Activated CD4-positive, alpha-beta T cell treated with anti-CD3 and anti-CD28 coated beads, Interleukin-2, amount 50 U/mL, for 48 hours (primary cell): ENCODE measurements at regions not wholly inside any gene's neighbourhood (a gene's known extent, or its start where the extent isn't known, plus 50 kb on each side); places are given as distances from the start of the nearest gene placed in this dataset.

Experiments
- DNase-seq, 2 experiments: peaks; one replicate each; pipeline ENCODE4 v3.0.0-alpha.2; 2020

- DNase-seq = no peak
Observed at GRCh38 chr3:162468791-162469190, 972.2 kb downstream of the OTOL1 start.

- DNase-seq = no peak
Observed at GRCh38 chr3:162487138-162487537, 990.5 kb downstream of the OTOL1 start.

DNA sequence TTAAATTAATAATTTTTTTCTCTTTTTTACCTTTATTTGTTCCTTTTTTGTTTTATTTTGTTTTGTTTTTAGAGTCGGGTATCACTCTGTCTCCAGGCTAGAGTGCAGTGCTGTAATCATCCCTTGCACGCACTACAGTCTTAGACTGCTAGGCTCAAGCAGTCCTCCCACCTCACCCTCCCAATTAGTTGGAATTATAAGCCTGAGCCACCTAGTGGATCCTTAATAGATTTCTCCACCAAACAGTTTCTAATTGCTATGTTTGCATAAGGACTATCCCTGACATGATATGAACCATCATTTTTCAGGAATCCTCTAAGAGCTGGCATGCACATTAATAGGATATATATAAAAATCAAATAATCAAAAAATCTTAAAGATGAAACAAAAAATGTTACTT is 993.2 kb downstream of the OTOL1 start:
- DNase-seq = no peak

GRCh38 chr3:162491952-162492351 is 995.3 kb downstream of the OTOL1 start:
- no peak for DNase-seq

GRCh38 chr3:162492446-162493081 is 996.0 kb downstream of the OTOL1 start:
- DNase-seq = no peak

DNA sequence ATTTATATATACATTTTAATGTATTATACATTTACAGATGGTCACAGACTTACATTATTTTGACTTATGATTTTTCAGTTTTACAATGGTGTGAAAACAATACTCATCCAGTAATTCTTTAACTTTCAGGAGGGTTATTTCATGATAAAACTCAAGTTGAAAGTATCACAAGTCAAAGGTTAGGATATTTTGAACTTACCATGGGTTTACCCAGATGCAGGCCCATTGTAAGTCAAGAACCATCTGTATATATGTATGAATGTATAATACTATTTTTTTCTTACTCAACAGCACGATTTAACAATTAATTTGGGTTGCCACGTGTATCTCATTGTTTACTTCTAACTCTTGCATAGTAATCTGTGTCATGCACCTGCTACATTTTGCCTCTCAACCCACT is 1002.0 kb downstream of the OTOL1 start:
- no peak for DNase-seq

DNA sequence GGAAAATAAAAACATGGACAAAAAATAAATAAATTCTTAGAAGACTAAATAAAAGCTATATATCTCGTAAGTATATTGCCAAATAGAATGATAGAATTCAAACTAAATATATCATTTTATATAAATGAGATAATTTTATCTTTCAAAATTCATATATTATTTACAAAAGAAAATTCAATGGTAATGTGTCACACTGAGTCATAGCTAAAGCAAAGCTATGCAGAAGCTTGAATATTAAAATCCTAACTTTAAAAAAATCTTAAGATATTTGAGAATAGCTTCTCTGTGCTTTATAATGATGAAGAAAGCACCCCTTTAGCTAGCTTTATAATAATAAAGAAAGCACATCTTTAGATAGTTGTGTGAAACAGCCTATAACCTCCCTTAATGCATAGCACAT is 1010.8 kb downstream of the OTOL1 start:
- no peak for DNase-seq

DNA sequence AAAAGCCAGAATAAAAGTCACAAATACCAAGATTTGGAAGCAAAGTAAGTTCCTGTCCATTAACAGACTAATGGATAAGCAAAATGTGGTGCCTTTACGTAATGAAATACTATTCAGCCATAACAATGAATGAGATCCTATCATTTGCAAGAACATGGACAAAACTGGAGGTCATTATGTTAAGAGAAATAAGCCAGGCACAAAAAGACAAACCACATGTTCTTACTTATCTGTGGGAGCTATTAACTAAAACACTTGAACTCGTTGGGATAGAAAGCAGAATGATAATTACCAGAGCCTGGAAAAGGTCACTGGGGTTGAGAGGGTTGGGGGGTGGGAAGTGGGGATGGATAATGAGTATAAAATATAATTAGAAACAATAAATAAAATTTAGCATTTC is 1015.9 kb downstream of the OTOL1 start:
- DNase-seq = no peak

DNA sequence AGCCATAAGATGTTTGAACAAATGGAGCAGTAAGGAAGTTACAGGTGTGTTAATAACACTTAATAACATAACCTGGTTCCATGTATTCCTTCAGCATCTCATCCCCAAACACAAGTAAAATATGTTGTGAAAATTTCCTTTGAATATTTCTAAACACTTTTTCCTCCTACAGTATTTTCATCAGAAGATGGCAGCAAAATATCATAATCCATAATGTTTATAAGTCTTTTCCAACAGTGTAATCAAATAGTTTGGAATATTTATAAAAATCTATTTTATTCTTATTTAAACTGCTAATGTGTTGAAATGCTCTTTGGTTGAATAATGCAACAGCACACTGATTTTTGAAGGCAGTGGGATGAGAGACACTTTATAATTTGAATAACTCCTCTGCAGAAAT is 1020.5 kb downstream of the OTOL1 start:
- no peak for DNase-seq

DNA sequence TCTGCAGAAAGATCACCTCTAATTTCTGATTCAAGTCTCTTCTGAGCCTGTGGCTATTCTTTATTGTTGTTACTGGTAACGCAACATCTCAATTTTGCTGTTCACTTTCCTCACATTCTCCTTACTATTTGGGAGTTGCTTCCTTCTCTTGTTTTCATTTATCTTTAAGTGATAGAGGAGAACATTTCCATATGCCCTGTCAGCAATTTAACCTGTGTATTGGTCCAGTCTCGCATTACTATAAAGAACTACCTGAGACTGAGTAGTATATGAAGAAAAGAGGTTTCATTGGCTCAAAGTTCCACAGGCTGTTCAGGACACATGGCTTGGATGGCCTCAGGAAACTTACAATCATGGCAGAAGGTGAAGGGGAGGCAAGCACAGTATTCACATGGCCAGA is 1025.1 kb downstream of the OTOL1 start:
- DNase-seq = no peak

GRCh38 chr3:162525066-162525742 is 1028.6 kb downstream of the OTOL1 start:
- DNase-seq = no peak

GRCh38 chr3:162525771-162526170 is 1029.2 kb downstream of the OTOL1 start:
- DNase-seq = no peak

DNA sequence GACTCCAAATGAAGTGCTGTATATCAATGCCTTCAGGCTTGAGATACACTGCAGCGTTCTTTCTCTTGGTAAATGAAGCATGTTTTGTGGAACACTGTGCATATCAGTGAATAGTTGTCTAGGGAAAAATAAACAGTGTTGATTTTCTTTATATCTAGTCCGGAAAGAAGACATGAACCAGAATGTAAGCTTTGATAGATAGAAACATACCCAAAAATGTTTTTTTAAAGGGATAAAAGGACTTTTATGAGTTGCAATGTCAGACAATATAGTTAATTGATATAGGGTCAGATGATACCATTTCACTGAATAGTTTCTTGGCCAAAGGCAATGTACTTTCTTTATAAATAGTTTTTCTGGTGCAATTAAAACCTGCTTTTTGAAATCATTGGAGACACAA is 1037.8 kb downstream of the OTOL1 start:
- no peak for DNase-seq

DNA sequence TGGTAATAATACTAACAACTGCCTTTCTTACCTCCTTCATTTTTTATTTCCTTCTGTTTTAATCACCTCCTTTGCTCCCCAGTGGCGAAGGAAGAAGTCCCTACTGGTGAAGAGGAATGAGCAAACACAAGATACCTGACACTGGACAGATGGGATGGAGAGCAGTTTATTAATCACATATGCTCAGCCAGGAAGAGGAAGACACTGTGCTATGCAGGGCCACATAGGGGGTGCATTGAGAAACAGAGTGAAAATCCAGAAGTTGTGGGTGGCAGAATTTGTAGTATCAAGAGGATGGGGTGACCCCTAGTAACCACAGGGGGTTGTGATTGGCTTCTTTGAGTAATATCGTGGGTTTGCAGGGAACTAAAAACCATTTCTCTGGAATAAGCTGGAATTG is 1041.9 kb downstream of the OTOL1 start:
- no peak for DNase-seq

DNA sequence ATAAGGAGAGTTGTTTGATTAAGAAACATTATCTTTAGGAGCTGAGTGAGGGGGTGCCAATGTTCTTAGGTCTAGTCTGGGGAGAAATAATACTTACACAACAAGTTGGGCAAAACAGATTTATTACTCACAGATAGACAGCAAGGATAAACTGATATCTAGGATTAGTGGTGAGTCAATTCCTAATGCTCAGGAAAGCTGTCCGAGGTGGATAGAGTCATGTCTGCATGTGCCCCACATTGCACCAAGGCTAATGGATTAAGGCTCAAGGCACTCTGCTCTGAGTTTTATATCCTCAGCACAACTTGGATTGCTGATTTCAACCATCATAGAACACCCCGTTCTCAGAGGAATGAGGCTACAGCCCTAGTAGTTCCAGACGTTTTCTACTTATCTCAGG is 1042.3 kb downstream of the OTOL1 start:
- DNase-seq = no peak

- no peak for DNase-seq
Observed at GRCh38 chr3:162540421-162540820, 1043.8 kb downstream of the OTOL1 start.

DNA sequence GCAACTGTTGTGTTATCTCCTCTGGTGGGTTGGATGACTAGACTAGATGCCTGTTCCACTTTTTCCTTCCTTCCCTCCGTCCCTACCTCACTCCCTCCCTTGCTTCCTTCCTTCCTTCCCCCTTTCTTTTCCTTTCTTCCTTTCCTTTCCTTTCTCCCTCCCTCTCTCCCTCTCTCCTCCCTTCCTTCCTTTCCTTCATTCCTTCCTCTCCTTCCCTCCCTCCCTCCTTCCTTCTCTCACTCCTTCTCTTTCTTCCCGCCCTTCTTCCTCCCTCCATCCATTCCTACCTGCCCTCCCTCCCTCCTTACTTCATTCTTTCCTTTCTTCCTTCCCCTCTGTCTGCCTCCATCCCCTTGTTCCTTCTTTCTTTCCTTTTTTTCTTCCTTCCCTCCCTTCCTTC is 1045.3 kb downstream of the OTOL1 start:
- no peak for DNase-seq

GRCh38 chr3:162544246-162544645 is 1047.6 kb downstream of the OTOL1 start:
- no peak for DNase-seq

DNA sequence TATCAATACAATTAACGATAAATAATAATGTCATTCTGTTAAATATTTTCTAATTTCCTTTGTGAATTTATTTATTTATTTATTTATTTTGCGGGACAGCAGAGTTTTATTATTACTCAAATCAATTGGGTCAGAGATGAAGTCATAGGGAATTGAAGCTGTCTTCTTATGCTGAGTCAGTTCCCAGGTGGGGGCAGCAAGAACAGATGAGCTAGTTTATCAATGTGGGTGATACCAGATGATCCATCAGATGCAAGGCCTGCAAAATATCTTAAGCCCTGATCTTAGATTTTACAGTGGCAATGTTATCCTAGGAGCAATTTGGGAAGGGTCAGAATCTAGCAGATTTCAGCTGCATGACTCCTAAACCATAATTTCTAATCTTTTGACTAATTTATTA is 1050.3 kb downstream of the OTOL1 start:
- DNase-seq = no peak

DNA sequence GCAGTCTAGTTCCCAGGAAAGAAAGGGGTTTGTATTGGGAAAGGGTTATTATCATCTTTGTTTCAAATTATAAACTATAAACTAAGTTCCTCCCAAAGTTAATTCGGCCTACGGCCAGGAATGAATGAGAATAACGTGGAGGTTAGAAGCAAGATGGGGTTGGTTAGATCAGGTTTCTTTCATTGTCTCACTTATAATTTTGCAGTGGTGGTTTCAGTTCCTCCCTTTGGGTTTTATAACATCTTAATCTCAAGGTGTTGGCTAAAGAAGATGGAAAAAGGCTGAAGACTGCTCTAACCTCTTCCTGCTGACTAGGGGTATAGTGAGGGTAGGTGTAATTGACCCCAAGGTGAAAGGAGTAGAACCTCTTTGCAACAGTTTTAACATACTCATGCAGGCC is 1050.7 kb downstream of the OTOL1 start:
- no peak for DNase-seq

DNA sequence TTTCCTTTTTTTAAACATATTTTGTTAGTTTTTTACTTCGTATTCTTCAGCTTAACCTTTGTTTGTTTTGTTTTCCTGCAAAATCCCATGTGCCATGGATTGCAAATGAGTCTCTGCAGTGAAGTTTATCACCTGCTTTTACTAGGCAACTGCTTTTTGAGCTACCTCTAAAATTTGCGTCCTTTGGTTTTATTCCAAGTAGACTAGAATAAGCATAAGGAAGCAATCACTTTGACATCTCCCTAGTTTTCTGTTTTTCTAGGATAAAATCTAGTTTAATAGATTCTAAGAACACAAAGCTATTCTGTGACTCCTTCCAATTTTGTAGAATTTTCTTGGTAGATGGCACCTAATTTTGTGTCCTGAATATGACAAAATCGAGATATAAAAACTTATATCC is 1059.2 kb downstream of the OTOL1 start:
- DNase-seq = no peak

- DNase-seq = no peak
Observed at GRCh38 chr3:162558016-162558415, 1061.4 kb downstream of the OTOL1 start.

DNA sequence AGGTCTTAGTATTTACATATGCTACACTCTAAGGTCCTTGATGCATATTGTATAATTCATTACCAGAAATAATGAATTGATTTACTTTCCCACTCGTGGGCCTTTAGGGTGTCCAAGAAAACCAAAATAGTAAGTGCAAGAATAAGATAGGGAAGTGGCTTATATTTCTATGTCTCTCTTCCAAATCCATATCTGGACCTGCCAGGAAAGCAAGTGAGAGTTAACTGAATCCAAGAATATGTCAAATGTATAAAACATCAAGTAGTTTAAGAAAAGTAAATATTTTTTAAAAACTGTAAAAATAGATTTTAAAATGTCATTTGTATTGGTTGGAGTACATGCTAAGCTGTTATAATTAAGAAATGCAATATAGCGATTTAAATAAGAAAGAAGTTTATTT is 1072.1 kb downstream of the OTOL1 start:
- DNase-seq = no peak

- DNase-seq = no peak
Observed at GRCh38 chr3:162569314-162569713, 1072.7 kb downstream of the OTOL1 start.

GRCh38 chr3:162584986-162585385 is 1088.4 kb downstream of the OTOL1 start:
- no peak for DNase-seq
